Keratinocyte (primary cell): ENCODE measurements at regions not wholly inside any gene's neighbourhood (a gene's known extent, or its start where the extent isn't known, plus 50 kb on each side); places are given as distances from the start of the nearest gene placed in this dataset.

Source experiments
- EZH2 ChIP-seq: IDR thresholded peaks from one replicate; pipeline ENCODE4 v1.6.1; 2012; ENCODE audit warnings: inconsistent platforms, mild to moderate bottlenecking, low read length, moderate library complexity
- TF ChIP-seq, protein P1 (sequence below), 3 experiments: IDR thresholded peaks in 1 of 3; conservative IDR thresholded peaks in 1 of 3; optimal IDR thresholded peaks in 1 of 3; 2 replicates in 2 of 3; 3 replicates in 1 of 3; pipeline versions ENCODE3 to v1.5.1; 2011; ENCODE audit warnings: low read length in 3 of 3, mild to moderate bottlenecking in 3 of 3, moderate library complexity in 2 of 3, control low read depth in 1 of 3, inconsistent platforms in 1 of 3; ENCODE audit not compliant: insufficient read depth in 2 of 3; ENCODE audit errors: extremely low read depth in 1 of 3

DNA sequence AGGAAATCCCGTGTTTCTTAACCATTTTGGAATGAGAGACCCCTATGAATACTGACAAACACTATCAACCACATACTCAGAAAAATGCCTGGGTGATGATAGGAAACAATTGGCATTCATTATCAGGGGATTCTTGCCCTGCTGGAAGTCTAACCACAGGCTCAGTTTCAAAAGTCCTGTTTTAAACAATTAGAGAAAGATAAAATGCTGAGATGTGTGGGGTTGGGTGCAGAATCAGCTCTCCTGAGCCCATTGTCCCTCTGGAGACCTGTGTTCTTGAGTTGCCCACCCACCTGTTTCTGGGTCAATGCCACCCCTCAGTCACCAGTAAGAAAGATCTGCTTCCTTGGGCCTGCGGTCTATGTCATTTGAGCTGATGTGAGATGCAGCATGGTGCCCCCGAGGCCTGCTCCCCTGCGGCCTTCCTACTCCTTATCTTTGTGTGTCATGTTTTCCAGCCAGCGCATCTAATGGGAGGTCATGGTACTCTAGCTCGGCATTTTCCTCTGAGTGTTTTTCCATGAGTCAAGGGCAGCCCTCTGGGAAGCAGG, 130.3 kb upstream of the PLXNA2 start:
- TF ChIP-seq, protein P1, sequence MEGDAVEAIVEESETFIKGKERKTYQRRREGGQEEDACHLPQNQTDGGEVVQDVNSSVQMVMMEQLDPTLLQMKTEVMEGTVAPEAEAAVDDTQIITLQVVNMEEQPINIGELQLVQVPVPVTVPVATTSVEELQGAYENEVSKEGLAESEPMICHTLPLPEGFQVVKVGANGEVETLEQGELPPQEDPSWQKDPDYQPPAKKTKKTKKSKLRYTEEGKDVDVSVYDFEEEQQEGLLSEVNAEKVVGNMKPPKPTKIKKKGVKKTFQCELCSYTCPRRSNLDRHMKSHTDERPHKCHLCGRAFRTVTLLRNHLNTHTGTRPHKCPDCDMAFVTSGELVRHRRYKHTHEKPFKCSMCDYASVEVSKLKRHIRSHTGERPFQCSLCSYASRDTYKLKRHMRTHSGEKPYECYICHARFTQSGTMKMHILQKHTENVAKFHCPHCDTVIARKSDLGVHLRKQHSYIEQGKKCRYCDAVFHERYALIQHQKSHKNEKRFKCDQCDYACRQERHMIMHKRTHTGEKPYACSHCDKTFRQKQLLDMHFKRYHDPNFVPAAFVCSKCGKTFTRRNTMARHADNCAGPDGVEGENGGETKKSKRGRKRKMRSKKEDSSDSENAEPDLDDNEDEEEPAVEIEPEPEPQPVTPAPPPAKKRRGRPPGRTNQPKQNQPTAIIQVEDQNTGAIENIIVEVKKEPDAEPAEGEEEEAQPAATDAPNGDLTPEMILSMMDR (optimal IDR thresholded peaks at IDR 0.05 in 1 of 3, IDR thresholded peaks at IDR 0.05 in 1 of 3, conservative IDR thresholded peaks at IDR 0.05 in 1 of 3; ENCODE audit: extremely low read depth in 1 of 3, insufficient read depth in 2 of 3, low read length in 3 of 3), result no peak
- TF ChIP-seq EZH2, result no peak
